IPS DF 4.7 (cell line): ENCODE measurements at regions not wholly inside any gene's neighbourhood (a gene's known extent, or its start where the extent isn't known, plus 50 kb on each side); places are given as distances from the start of the nearest gene placed in this dataset.
"Not testable (repeated sequence)": the region's sequence is repeated elsewhere in the genome, so short reads cannot be mapped to it uniquely, and the experiment has no call there.

Experiments
- DNase-seq: peaks from one replicate; pipeline ENCODE4 v3.0.0-alpha.2; 2013; ENCODE audit warnings: low spot score; ENCODE audit errors: extremely low read depth

DNA sequence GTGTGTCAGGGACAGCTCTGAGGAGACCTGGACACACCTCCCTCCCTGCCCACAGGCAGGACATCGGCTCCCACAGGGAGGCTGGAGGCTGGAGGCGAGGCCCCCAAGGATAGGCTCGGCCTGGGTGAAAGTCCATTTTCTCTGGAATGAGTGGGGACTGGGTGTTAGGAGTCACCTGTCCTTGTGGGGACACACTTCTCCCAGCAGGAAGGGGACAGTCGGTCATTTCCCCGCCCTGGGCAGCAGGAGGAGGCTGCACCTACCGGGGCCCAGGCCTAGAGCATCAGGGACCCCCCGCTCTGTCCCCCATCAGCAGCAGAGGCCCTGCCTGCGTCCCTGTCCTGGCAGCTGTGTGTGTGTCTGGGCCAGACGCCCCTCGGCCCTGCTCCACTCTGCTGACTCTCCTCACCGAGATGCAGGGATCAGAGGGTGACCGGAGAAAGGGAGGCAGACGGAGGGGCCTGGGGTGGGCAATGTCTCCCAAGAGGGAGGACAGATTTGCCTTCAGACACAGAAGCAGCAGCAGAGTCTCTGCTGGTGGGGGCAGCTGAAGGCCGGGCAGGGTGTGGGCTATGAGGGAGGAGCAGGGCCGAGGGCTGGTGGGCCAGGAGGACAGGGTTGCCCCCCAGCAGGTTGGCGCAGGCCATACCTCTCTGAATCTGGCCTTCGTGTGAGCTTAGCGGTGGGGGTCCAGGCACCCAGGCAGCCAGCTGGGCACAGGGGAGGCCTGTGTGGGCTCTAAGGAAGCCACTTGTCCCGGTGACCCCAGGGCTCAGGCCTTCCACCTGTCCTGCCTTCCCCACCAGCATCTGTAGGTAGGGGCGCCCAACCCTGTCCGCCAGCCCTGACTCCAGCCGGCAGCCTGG is 125.7 kb upstream of the NKX1-1 start:
- DNase-seq, result no peak

DNA sequence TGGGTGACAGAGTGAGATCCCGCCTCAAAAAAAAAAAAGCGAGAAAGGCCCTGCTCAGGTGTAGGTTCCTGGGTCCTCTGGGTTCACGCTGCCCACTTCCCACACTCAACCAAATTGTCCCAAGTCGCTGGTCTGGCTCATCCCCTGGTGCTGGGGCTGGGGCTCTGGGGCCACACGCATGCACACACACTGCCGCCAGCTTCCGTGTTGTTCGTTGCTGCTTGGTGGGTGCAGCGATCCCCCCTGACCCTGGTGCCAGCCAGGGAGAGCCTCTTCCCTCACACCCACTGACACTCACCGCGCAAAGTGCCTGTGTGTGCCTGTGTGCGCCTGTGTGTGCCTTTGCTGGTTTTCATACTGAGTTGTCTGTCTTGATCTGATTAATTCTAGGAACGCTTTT is 124.1 kb upstream of the NKX1-1 start:
- DNase-seq, result no peak

DNA sequence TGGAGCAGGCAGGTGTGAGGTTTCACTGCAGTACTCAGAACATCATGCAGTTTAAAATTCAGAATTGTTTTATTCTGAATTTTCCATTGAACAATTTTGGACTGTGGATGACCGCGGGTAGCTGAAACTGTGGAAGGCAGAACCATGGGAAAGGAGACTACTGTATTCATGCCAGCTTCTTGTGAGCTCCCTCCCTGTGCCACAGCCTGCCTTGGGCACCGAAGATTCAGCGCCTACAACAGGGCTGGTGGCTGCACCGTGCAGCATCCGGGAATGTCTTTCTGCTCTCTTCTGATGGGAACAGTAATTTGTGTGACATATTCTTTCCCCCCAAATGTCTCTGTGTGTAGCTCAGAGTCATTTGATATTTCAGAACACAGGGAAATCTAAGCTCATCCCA is 118.5 kb upstream of the NKX1-1 start:
- no peak for DNase-seq

DNA sequence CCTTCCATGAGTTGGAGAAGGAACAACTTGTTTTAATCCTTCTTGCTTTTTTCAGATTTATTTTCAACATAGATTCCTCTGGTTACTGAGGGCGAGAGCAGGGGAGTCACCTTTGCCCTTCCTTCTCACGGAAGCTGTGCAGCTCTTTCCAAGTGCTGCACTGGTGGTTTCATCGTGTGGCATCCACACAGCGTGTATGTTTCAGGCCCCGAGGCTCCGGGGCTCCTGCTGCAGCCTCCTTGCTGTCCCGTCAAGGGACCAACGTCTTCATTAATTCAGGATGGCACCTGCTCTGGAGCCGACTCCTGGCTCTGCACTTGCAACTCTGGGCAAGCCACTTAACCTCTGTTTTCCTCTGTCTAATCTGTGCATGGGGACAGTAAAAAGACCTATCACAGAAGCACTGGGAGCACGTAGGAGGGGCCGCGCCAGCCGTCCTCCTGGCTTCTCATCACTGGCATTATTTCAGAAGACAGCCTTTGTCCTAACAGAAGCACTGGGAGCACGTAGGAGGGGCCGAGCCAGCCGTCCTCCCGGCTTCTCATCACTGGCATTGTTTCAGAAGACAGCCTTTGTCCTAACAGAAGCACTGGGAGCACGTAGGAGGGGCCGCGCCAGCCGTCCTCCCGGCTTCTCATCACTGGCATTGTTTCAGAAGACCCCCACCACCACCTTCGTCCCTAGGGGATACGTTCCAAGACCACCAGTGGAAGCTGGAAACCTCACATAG is 117.8 kb upstream of the NKX1-1 start:
- DNase-seq, result no peak

DNA sequence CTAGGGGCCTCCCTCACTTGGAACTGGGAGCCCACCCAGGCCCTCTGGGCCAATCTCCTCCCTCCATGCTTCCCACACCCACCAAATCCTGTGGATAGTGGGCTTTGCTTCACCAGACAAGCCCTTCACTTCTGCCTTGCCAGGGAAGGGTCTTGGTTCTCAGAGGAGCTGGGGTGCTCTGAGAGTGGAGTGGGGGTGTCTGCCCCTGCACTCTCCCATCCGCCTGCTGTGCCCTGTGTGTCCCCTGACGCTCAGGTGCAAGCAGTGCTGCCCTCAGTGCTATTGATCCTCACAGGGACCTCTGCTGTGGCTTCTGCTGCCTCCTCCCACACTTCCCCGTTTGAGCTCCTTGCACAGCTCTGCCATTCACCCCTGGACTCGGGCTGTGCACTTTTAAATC is 117.3 kb upstream of the NKX1-1 start:
- DNase-seq, result no peak

DNA sequence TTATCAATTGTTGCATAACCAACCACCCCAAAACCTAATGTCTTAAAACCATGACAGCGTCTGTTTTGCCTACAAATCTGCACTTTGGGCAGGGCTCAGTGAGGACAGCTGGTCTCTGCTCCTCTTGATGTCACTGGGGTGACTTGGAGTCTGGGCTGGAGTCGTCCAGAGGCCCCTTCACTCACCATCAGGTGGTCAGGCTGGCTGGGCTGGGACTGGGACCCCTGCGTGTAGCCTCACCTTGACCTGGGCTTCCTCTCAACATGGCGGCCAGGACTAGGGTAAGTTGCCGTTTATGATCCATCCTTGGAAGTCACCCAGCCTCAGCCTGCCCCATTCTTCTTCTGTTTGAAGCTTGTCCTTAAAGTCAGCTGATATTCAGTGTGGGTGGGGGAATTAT is 116.8 kb upstream of the NKX1-1 start:
- no peak for DNase-seq

DNA sequence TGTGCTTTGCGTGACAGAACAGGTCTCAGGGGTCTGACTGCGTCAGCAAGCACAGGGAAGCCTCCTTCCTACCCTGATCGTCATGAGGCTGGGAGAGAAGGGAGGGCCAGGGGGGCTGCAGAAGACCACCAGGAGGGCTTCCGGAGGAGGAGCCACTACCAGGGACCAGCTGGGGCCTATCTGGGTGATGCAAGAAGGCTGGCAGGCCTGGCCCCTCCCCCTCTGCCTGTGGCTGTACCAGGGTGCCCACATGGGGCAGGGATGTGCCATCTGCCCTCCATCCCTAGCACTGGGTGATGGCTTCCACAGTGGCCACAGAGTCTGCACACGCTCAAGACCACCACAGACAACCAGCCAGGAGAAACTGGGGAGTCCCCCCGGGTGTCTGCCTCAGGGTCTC is 116.4 kb upstream of the NKX1-1 start:
- no peak for DNase-seq

DNA sequence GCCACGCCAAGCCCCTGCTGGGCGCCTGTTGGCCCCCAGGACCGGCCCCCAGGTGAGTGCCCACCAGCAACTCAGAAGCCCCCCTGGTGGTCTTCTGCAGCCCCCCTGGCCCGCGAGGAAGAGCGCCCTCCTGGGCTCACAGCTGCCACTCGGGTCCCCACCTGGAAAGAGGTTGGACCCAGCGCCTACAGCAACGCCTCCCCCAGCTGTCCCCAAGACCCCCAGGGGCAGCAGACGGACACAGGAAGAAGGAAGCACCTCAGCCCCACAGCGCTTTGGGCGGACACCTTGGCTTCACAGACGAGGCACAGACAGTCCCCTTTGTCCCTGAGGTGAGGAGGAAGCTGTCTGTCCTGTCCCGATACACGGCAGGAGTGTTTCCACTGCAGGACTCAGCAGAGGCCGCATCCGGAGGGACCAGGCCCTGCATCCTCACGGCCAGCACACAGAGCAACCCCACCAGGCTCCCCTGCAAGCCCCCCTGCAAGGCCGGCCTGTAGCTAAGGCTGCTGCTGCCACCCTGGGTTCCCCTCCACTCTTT is 115.6 kb upstream of the NKX1-1 start:
- no peak for DNase-seq

DNA sequence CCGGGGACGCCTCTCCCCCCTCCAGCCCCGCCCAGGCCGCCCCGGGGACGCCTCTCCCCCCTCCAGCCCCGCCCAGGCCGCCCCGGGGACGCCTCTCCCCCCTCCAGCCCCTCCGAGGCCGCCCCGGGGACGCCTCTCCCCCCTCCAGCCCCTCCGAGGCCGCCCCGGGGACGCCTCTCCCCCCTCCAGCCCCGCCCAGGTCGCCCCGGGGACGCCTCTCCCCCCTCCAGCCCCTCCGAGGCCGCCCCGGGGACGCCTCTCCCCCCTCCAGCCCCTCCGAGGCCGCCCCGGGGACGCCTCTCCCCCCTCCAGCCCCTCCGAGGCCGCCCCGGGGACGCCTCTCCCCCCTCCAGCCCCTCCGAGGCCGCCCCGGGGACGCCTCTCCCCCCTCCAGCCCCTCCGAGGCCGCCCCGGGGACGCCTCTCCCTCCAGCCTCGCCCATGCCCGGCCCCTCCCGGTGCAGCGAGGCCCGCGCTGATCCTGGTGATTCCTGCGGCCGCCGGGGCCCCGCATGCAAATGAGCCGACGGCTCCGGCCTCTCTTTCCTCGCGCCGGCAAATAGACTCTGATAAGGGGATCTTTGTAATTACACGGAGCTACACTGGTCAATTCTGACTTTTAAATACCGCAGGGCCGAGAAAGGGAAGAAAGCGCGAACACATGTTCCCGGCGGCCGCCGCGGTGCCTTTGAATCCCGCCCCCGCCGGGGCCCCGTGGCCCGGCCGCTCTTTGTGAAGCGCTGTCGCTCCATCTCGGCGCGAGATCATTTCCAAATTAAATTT is 114.7 kb upstream of the NKX1-1 start:
- DNase-seq, result not testable (repeated sequence)

DNA sequence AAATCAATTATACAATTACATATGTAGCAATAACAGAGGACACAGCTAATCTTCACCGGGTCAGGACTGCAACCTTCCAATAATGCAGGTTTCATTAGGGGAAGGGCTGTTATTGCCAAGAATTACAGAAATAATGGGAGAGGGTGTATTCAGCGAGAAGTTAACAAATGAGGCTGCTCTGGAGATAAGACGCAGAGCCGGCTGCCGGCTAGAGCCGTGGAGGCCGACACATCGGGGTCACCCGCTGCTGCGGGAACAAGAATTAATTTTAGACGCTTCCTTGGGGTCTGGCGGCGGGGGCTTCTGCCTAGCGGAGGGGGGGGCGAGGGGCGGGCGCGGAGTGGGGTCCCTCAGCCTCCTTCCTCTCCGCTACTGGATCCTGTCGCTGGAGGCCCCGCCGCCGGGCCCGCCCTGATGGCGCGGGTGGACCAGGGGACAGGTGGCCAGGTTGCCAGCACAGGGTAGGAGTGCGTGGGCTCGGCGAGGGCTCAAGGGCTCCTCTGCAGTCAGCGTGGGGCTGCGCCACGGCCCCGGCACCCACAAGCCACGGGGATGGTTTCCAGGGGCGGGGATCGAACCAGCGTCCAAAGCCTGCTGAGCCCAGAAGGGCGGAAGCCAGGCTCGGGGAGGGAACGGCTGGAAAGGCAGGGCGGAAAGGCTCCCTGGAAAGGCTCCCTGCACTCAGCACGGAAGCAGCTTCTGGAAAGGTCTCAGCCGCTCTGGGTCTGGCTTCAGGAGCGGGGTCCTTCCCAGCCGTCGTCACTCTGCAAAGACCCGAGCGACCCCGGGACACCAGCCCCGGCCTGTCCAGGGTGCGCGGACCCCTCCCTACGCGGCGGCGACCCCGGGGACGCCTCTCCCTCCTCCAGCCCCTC is 113.8 kb upstream of the NKX1-1 start:
- DNase-seq, result no peak

DNA sequence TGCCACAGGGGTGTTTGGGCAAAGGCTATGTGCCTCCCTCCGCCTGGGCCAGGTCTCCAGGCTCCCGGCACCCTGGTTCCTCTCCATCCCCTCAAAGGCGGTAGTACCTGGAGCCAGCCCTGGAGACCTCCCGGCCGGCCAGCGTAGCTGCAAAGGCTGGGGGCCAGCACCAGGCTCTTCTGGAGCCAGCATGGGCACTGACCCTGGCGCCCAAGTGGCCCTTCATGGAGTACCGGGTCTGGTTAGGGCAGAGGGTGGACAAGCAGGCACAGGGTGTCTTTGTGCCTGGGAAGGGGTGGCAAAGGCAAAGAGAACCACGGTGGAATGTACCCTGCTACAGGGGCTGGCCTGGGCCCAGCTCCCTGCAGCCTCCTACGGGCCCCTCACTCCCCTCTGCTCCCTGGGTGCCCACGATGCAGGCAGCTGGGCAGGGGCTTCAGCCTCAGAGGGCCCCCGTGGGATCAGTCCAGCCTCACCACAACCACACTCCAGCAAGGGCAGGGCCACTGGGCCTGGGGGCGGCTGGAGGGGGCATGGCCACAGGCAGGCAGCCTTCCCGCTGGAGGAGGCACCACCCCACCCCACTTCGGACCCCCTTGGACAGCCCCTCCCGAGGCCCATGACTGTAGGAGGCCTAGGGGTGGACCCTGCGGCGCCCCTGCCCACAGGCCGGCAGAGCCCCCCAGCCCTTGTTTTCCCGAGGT is 112.9 kb upstream of the NKX1-1 start:
- no peak for DNase-seq

DNA sequence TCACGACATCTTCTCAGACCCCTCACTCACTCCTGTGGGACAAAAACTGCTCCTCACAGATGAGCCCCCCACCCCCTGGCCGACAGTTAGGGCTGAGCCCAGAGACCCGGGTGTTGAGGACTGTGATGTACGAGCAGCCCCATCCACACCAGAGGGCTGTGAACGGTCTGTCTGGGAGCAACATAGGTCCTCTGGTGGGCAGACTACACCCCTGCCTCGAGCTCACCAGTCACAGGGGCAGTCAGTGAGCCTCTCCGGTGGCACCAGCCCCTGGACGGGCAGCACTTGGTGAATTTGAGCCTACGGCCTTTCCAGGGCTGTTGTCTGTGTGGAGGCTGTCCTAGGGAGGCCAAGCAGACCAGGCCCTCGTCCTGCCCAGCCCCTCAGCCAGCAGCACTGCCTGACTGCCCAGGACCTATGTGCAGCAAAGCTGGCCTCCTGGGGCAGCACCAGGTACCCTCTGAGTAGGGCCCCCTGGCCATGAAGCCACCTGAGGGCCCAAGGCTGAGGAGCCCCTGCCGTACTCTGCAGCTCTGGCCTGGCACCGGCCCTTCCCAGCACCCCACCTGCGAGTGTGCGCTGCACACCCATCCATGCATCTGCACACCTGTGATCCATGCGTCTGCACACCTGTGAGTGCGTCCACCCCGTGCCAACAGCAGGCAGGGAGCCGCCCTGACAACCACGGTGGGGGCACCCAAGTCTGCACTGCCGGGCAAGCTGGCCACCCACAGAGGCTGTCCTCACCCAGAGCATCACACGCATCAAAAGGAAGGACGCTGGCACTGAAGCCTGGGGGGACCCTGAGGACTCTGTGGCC is 111.6 kb upstream of the NKX1-1 start:
- DNase-seq, result no peak

DNA sequence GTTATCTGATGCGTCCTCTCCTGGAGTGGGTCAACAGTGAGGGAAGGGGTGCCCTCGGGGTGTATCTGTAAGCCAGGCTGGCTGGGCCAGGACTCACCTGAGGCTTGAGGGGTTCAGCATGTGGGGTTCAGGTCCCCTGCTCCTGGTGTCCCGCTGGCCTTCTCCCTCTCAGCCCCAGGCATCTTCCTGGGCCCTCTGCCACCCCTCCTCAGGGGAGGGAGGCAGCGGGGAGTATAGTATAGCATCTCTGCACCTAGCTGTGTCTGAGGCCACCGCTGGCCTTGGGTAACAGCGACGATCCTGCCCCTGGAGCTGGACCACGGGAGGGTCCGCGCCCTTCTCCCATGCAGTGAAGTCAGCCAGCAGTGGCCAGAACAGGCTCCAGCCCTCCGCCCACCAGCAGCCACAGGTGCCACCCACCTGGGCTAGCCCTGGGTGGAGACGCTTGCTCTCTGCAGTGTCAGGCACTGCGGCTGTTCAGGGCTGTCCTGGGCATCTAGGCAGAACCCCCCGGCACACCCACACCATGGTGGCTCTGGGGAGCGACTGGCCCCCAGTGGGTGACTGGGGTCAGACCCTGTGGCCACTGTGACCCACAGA is 110.7 kb upstream of the NKX1-1 start:
- DNase-seq, result no peak

DNA sequence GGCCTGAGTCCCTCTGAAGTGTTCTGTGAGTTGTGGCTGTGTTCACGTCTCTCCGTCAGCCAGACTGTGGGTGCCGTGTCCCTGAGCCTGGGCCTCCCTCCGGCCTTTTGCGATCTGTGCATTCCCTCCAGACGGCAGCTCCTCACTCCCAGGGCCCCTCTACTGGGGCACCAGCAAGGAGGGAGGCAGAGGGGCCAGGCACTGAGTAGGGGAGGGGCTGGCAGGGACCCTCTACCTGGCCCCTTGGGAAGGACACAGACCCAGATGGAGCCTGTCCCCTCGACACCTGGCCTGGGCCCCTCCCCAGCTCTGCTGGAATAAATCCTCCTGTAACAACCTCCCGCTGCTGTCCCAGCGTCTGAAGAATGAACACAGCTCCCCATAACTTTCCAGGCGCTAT is 110.0 kb upstream of the NKX1-1 start:
- DNase-seq, result no peak

DNA sequence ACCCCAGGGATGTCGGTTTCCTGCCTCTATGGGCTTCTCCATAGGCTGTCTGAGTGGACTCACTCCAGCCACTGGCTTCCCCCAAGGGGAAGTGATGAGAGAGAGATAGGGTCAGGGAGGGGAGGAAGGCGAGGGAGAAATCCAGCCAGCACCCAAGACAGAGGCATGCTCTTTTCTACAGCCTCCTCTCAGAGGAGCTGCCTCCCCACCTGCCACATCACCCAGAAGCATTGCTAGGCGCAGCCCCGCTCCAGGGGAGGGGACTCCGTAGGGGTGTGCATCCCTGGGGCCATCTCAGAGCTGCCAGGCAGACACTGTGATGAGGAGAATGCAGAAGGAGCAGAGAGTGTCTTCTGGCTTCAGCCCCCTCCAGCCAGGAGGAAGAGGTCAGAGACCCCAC is 109.5 kb upstream of the NKX1-1 start:
- no peak for DNase-seq

DNA sequence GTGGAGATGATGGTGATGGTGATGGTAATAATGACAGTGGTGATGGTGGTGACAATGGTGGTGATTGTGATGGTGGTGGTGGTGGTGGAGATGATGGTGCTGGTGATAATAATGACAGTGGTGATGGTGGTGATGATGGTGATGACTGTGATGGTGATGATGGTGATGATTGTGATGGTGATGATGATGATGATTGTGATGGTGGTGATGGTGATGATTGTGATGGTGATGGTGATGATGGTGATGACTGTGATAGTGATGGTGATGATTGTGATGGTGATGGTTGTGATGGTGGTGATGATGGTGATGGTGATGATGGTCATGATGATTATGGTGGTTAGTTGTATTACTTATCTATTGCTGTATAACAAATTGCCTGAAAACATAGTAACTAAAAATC is 108.9 kb upstream of the NKX1-1 start:
- DNase-seq, result no peak

DNA sequence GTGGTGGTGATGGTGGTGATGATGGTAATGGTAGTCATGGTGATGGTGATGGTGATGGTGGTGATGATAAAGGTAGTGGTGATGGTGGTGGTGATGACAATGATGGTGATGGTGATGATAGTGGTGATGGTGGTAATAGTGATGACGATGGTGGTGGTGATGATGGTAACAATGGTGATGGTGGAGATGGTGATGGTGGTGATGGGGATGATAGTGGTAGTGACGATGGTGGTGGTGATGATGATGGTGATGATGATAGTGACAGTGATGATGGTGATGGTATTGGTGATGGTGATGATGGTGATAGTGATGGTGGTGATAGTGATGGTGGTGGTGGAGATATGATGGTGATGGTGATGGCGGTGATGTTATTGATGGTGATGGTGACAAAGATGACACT is 108.4 kb upstream of the NKX1-1 start:
- DNase-seq, result no peak

DNA sequence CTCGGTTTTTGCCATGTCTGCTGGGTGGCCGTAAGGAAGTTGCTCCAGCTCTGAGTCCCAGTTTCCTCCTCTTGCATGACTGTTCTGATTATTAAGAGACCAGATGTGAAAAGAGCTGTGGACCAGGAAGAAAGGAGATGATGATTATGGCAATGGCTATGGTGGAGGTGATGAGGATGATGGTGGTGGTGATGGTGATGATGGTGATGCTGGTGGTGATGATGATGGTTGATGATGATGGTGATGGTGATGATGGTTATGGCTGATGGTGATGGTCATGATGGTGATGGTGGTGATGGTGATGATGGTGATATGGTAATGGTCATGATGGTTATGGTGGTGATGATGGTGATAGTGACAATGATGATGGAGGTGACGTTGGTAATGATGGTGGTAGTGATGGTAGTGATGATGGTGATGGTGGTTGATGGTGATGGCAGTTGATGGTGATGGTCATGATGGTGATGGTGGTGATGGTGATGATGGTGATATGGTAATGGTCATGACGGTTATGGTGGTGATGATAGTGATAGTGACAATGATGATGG is 107.8 kb upstream of the NKX1-1 start:
- DNase-seq, result no peak
